ENCODE measurements at regions not wholly inside any gene's neighbourhood (a gene's known extent, or its start where the extent isn't known, plus 50 kb on each side); places are given as distances from the start of the nearest gene placed in this dataset.

DNA sequence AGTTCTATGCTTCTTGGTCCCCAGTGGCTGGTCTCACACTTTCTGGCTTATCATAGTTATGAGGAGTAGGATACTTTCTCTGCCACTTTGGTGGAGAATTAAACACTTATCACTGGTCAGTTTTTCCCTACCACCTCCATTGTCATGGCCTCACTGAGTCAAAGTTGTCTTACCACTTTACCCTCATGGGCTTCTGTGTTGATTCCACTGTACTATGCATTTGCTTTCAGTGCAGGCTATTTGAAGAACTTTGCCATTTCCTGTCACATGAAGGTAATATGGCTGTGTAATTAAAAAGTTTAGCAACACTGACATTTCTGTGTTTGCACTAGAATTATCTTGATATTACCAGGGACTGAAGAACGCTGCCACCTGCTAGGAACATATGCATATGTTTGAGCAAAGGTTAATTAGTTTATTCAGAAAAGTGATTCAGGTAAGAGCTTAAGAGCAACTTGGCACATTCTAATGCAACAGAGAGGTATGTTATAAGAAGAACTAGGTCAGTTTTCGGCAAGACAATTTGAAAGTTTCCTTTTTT lies 377.3 kb downstream of the PDCD6IP start:
- no peaks in the 10 kb centered on the region for H3K4me1 Mint-ChIP-seq
- ChIA-PET CTCF (ENCODE audit: partially characterized antibody) (interaction anchor here (1.0 kb wide), 1 partner anchor 10 kb away, joined by 3 read pairs; no protein-coding TSS in a partner anchor), POLR2A (ENCODE audit: partially characterized antibody) (no interaction called here)
- no peak overlapping the region for H3K4me3 Mint-ChIP-seq
- H3K9me3 Mint-ChIP-seq: peaks cover 0 to 9% (median 2%) of the 10 kb centered on the region in 8 donors
- peaks cover 3 to 7% of the 10 kb centered on the region in 2 donors for H3K27me3 Mint-ChIP-seq
- Histone ChIP-seq H3K27me3 (ENCODE audit: insufficient read depth, low read length) (no peaks in the 10 kb centered on the region), H3K4me3 (ENCODE audit: low read length in 2 of 2) (no peak overlapping the region), H3K36me3 (ENCODE audit: insufficient read depth, low read length) (no peaks in the 10 kb centered on the region), H3K27ac (ENCODE audit: low read depth, low read length) (no peak overlapping the region), H3K4me1 (ENCODE audit: insufficient read depth, low read length) (no peaks in the 10 kb centered on the region), H3K9me3 (ENCODE audit: control insufficient read depth in 1 of 2, low read length in 2 of 2) (no peaks in the 10 kb centered on the region)
- no peaks in the 10 kb centered on the region for H3K36me3 Mint-ChIP-seq
- DNase-seq: no peak
- intact Hi-C loops (cut with micrococcal nuclease): no loop called here
- no peak overlapping the region for H3K27ac Mint-ChIP-seq

DNA sequence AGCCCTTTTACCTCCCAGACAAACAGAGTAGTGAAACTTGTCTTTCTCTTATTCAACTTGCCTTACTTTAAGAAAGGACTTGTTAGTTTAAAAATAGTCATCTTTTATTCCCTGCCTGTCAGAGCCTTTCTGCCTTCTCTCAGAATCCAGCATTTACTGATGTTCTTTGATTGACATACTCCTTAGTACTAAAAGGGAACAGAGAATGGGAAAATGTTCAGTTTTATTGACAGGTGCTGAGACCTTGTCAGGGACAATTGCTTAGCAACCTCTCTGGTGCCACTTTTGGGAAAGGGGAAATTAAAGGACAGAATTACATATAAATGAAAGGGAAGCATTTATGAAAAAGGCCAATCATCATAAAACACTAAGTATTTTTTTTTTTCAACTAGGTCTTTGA lies 378.3 kb downstream of the PDCD6IP start:
- peaks cover 3 to 7% of the 10 kb centered on the region in 2 donors for H3K27me3 Mint-ChIP-seq
- DNase-seq: no peak
- ChIA-PET CTCF (ENCODE audit: partially characterized antibody) (interaction anchor here (1.0 to 1.8 kb wide), 2 partner anchors 9 to 12 kb away, joined by 3 to 4 read pairs; no protein-coding TSS in a partner anchor), POLR2A (ENCODE audit: partially characterized antibody) (no interaction called here)
- no peaks in the 10 kb centered on the region for H3K36me3 Mint-ChIP-seq
- Histone ChIP-seq H3K9me3 (ENCODE audit: control insufficient read depth in 1 of 2, low read length in 2 of 2) (no peaks in the 10 kb centered on the region), H3K4me3 (ENCODE audit: low read length in 2 of 2) (no peak overlapping the region), H3K4me1 (ENCODE audit: insufficient read depth, low read length) (no peaks in the 10 kb centered on the region), H3K36me3 (ENCODE audit: insufficient read depth, low read length) (no peaks in the 10 kb centered on the region), H3K27me3 (ENCODE audit: insufficient read depth, low read length) (no peaks in the 10 kb centered on the region), H3K27ac (ENCODE audit: low read depth, low read length) (no peak overlapping the region)
- peaks cover 0 to 9% (median 2%) of the 10 kb centered on the region in 8 donors for H3K9me3 Mint-ChIP-seq
- intact Hi-C loops (cut with micrococcal nuclease): no loop called here
- no peaks in the 10 kb centered on the region for H3K4me1 Mint-ChIP-seq
- H3K27ac Mint-ChIP-seq: no peak overlapping the region
- H3K4me3 Mint-ChIP-seq: no peak overlapping the region

- Histone ChIP-seq H3K27me3 (ENCODE audit: insufficient read depth, low read length) (no peaks in the 10 kb centered on the region), H3K9me3 (ENCODE audit: control insufficient read depth in 1 of 2, low read length in 2 of 2) (no peaks in the 10 kb centered on the region), H3K4me1 (ENCODE audit: insufficient read depth, low read length) (no peaks in the 10 kb centered on the region), H3K27ac (ENCODE audit: low read depth, low read length) (no peak overlapping the region), H3K36me3 (ENCODE audit: insufficient read depth, low read length) (no peaks in the 10 kb centered on the region), H3K4me3 (ENCODE audit: low read length in 2 of 2) (no peak overlapping the region)
- no peaks in the 10 kb centered on the region for H3K36me3 Mint-ChIP-seq
- no peak overlapping the region for H3K4me3 Mint-ChIP-seq
- ChIA-PET CTCF (ENCODE audit: partially characterized antibody) (interaction anchor here (1.8 kb wide), 1 partner anchor 10 kb away, joined by 4 read pairs; no protein-coding TSS in a partner anchor), POLR2A (ENCODE audit: partially characterized antibody) (no interaction called here)
- H3K27me3 Mint-ChIP-seq: peaks cover 3 to 4% of the 10 kb centered on the region in 2 donors
- intact Hi-C loops (cut with micrococcal nuclease): no loop called here
- no peak for DNase-seq
- H3K27ac Mint-ChIP-seq: no peak overlapping the region
- peaks cover 0 to 8% (median 2%) of the 10 kb centered on the region in 8 donors for H3K9me3 Mint-ChIP-seq
- no peaks in the 10 kb centered on the region for H3K4me1 Mint-ChIP-seq
Observed at GRCh38 chr3:34178415-34178814, 380.0 kb downstream of the PDCD6IP start.

- Mint-ChIP-seq H3K27ac (no peak overlapping the region), H3K36me3 (no peaks in the 10 kb centered on the region), H3K4me1 (no peaks in the 10 kb centered on the region), H3K9me3 (peaks cover 0 to 5% (median 0%) of the 10 kb centered on the region in 8 donors), H3K27me3 (peaks cover 1 to 3% of the 10 kb centered on the region in 2 donors), H3K4me3 (no peak overlapping the region)
- ChIA-PET CTCF (ENCODE audit: partially characterized antibody) (no interaction called here), POLR2A (ENCODE audit: partially characterized antibody) (no interaction called here)
- H3K9me3 ChIP-seq (ENCODE audit: control insufficient read depth in 1 of 2, low read length in 2 of 2): no peaks in the 10 kb centered on the region
- no peak for DNase-seq
- H3K27ac ChIP-seq (ENCODE audit: low read depth, low read length): no peak overlapping the region
- no peaks in the 10 kb centered on the region for H3K27me3 ChIP-seq (ENCODE audit: insufficient read depth, low read length)
- H3K4me1 ChIP-seq (ENCODE audit: insufficient read depth, low read length): no peaks in the 10 kb centered on the region
- no peak overlapping the region for H3K4me3 ChIP-seq (ENCODE audit: low read length in 2 of 2)
- intact Hi-C loops (cut with micrococcal nuclease): no loop called here
- H3K36me3 ChIP-seq (ENCODE audit: insufficient read depth, low read length): no peaks in the 10 kb centered on the region
Observed at GRCh38 chr3:34179716-34180115, 381.3 kb downstream of the PDCD6IP start.

GRCh38 chr3:34180532-34180931 lies 382.1 kb downstream of the PDCD6IP start:
- intact Hi-C loops (cut with micrococcal nuclease): no loop called here
- H3K27ac Mint-ChIP-seq: no peak overlapping the region
- ChIA-PET CTCF (ENCODE audit: partially characterized antibody) (no interaction called here), POLR2A (ENCODE audit: partially characterized antibody) (no interaction called here)
- H3K4me1 Mint-ChIP-seq: no peaks in the 10 kb centered on the region
- H3K36me3 Mint-ChIP-seq: no peaks in the 10 kb centered on the region
- H3K4me3 ChIP-seq (ENCODE audit: low read length in 2 of 2): no peak overlapping the region
- H3K4me3 Mint-ChIP-seq: no peak overlapping the region
- DNase-seq: no peak
- H3K27ac ChIP-seq (ENCODE audit: low read depth, low read length): no peak overlapping the region
- H3K9me3 ChIP-seq (ENCODE audit: control insufficient read depth in 1 of 2, low read length in 2 of 2): no peaks in the 10 kb centered on the region
- no peaks in the 10 kb centered on the region for H3K4me1 ChIP-seq (ENCODE audit: insufficient read depth, low read length)
- peaks cover 0 to 3% (median 0%) of the 10 kb centered on the region in 8 donors for H3K9me3 Mint-ChIP-seq
- no peaks in the 10 kb centered on the region for H3K36me3 ChIP-seq (ENCODE audit: insufficient read depth, low read length)
- no peaks in the 10 kb centered on the region for H3K27me3 ChIP-seq (ENCODE audit: insufficient read depth, low read length)
- peaks cover 1 to 3% of the 10 kb centered on the region in 2 donors for H3K27me3 Mint-ChIP-seq

GRCh38 chr3:34183114-34183513 lies 384.7 kb downstream of the PDCD6IP start:
- ChIA-PET CTCF (ENCODE audit: partially characterized antibody) (no interaction called here), POLR2A (ENCODE audit: partially characterized antibody) (no interaction called here)
- H3K4me3 ChIP-seq (ENCODE audit: low read length in 2 of 2): no peak overlapping the region
- H3K4me1 ChIP-seq (ENCODE audit: insufficient read depth, low read length): no peaks in the 10 kb centered on the region
- Mint-ChIP-seq H3K9me3 (peaks cover 0 to 3% (median 0%) of the 10 kb centered on the region in 8 donors), H3K4me1 (no peaks in the 10 kb centered on the region), H3K36me3 (no peaks in the 10 kb centered on the region), H3K27ac (no peak overlapping the region), H3K4me3 (no peak overlapping the region), H3K27me3 (no peaks in the 10 kb centered on the region)
- no peaks in the 10 kb centered on the region for H3K27me3 ChIP-seq (ENCODE audit: insufficient read depth, low read length)
- no peaks in the 10 kb centered on the region for H3K9me3 ChIP-seq (ENCODE audit: control insufficient read depth in 1 of 2, low read length in 2 of 2)
- no peak for DNase-seq
- no peak overlapping the region for H3K27ac ChIP-seq (ENCODE audit: low read depth, low read length)
- intact Hi-C loops (cut with micrococcal nuclease): no loop called here
- no peaks in the 10 kb centered on the region for H3K36me3 ChIP-seq (ENCODE audit: insufficient read depth, low read length)

GRCh38 chr3:34183611-34184340 lies 385.3 kb downstream of the PDCD6IP start:
- Histone ChIP-seq H3K36me3 (ENCODE audit: insufficient read depth, low read length) (no peaks in the 10 kb centered on the region), H3K4me3 (ENCODE audit: low read length in 2 of 2) (no peak overlapping the region), H3K27ac (ENCODE audit: low read depth, low read length) (no peak overlapping the region), H3K27me3 (ENCODE audit: insufficient read depth, low read length) (no peaks in the 10 kb centered on the region), H3K9me3 (ENCODE audit: control insufficient read depth in 1 of 2, low read length in 2 of 2) (no peaks in the 10 kb centered on the region), H3K4me1 (ENCODE audit: insufficient read depth, low read length) (no peaks in the 10 kb centered on the region)
- Mint-ChIP-seq H3K27me3 (no peaks in the 10 kb centered on the region), H3K4me1 (no peaks in the 10 kb centered on the region), H3K36me3 (no peaks in the 10 kb centered on the region), H3K27ac (no peak overlapping the region), H3K4me3 (peak overlapping the region in 1 of 8 donors; percentile 24), H3K9me3 (peaks cover 0 to 3% (median 0%) of the 10 kb centered on the region in 8 donors)
- POLR2A ChIA-PET (ENCODE audit: partially characterized antibody): no interaction called here
- CTCF ChIA-PET (ENCODE audit: partially characterized antibody): no interaction called here
- intact Hi-C loops (cut with micrococcal nuclease): no loop called here
- DNase-seq: no peak
